GM12878 (cell line): ENCODE measurements at regions not wholly inside any gene's neighbourhood (a gene's known extent, or its start where the extent isn't known, plus 50 kb on each side); places are given as distances from the start of the nearest gene placed in this dataset.

Experiments
- ATAC-seq: fragments of 200-7000 bp; cut with Tn5 transposase; 3 replicates; pipeline ENCODE4 v1.9.1; 2020; ENCODE audit warnings: mild to moderate bottlenecking, moderate library complexity
- BruUV-seq: library from RNA; stranded (reverse); fragments of 400-500 nt; replicated peaks from 2 replicates; lab custom pipeline; 2021; lab: Mats Ljungman, UMichigan
- CTCF ChIA-PET: fragments of 300-600 bp; sonication (Branson Sonifier 250); formaldehyde crosslinking; extraction: SDS; loops from one replicate; lab custom pipeline; 2021; ENCODE audit warnings: inconsistent platforms; lab: Yijun Ruan, JAX
- POLR2A ChIA-PET: fragments of 350-600 bp; formaldehyde crosslinking; extraction: SDS; loops from one replicate; lab custom pipeline; 2021; ENCODE audit warnings: inconsistent platforms; lab: Charles Lee
- RAD21 ChIA-PET: fragments of 300-600 bp; sonication (Branson Sonifier 250); formaldehyde crosslinking; loops from one replicate; lab custom pipeline; 2023; ENCODE audit warnings: antibody characterized with exemption; ENCODE audit not compliant: unreplicated experiment; lab: Charles Lee
- SMC1A ChIA-PET: fragments of 300-600 bp; sonication (Branson Sonifier 250); formaldehyde crosslinking; loops from one replicate; lab custom pipeline; 2023; ENCODE audit not compliant: unreplicated experiment, uncharacterized antibody; lab: Charles Lee
- DNase-seq: peaks from one replicate; pipeline ENCODE4 v3.0.0-alpha.2; 2011; ENCODE audit warnings: low read depth, low spot score
- FAIRE-seq: peaks from 3 replicates; lab custom pipeline; 2011; peaks lifted over from hg19 to GRCh38; lab: Jason Lieb, UNC
- H2AFZ ChIP-seq: 2 replicates; pipeline ENCODE4 v1.6.0; 2011; ENCODE audit warnings: low read depth, low read length, control low read depth; ENCODE audit not compliant: control insufficient read depth
- H3K27ac ChIP-seq: 2 replicates; pipeline ENCODE4 v1.5.1; 2011; ENCODE audit warnings: control low read depth; ENCODE audit not compliant: control insufficient read depth, insufficient read depth
- H3K27me3 ChIP-seq, 2 experiments: replicated peaks in 1 of 2; 2 replicates each; pipeline versions ENCODE4 v1.6.0 to v1.6.1; 2011; ENCODE audit warnings: low read length in 1 of 2; ENCODE audit not compliant: control insufficient read depth in 2 of 2, insufficient read depth in 2 of 2
- H3K36me3 ChIP-seq, 2 experiments: 2 replicates each; pipeline ENCODE4 v1.5.1; 2011; ENCODE audit warnings: low read length in 1 of 2; ENCODE audit not compliant: control insufficient read depth in 2 of 2, insufficient read depth in 2 of 2
- H3K4me1 ChIP-seq: 2 replicates; pipeline ENCODE4 v1.6.1; 2011; ENCODE audit warnings: mild to moderate bottlenecking, low read length, moderate library complexity, mixed read lengths; ENCODE audit not compliant: control insufficient read depth, insufficient read depth
- H3K4me2 ChIP-seq: 2 replicates; pipeline ENCODE4 v1.6.0; 2011; ENCODE audit warnings: control low read depth; ENCODE audit not compliant: control insufficient read depth, insufficient read depth
- H3K4me3 ChIP-seq: fragments of 200-600 bp; sonication (generic); 2 replicates; pipeline ENCODE4 v1.5.1; 2016
- H3K79me2 ChIP-seq: 2 replicates; pipeline ENCODE4 v1.6.0; 2011; ENCODE audit warnings: low read length; ENCODE audit not compliant: control insufficient read depth, insufficient read depth
- H3K9ac ChIP-seq: 2 replicates; pipeline ENCODE4 v1.8.0; 2011; ENCODE audit warnings: low read length, control low read depth, mixed read lengths; ENCODE audit not compliant: control insufficient read depth, insufficient read depth
- H3K9me3 ChIP-seq: replicated peaks from 3 replicates; pipeline ENCODE4 v1.5.1; 2011; ENCODE audit warnings: mild to moderate bottlenecking, low read length; ENCODE audit not compliant: control insufficient read depth, insufficient read depth
- H4K20me1 ChIP-seq: 2 replicates; pipeline ENCODE4 v1.6.0; 2011; ENCODE audit not compliant: control insufficient read depth, insufficient read depth
- BCL3 ChIP-seq: IDR thresholded peaks from 2 replicates; pipeline ENCODE4 v1.6.1; 2011; ENCODE audit warnings: borderline replicate concordance, low read depth, mild to moderate bottlenecking, moderate library complexity, low read length; ENCODE audit not compliant: insufficient read depth, poor library complexity, severe bottlenecking
- BHLHE40 ChIP-seq, 2 experiments: fragments of 450-650 bp in 1 of 2; IDR thresholded peaks; 2 replicates each; pipeline ENCODE4 v1.6.1; 2011 to 2017; ENCODE audit warnings: low read depth in 2 of 2, borderline replicate concordance in 1 of 2, improper control_type of control experiment in 1 of 2, low read length in 1 of 2, mild to moderate bottlenecking in 1 of 2
- CHD2 ChIP-seq: IDR thresholded peaks from 2 replicates; pipeline ENCODE4 v1.6.1; 2011; ENCODE audit warnings: low read depth, low read length, improper control_type of control experiment, borderline replicate concordance
- IRF4 ChIP-seq: IDR thresholded peaks from 2 replicates; pipeline ENCODE4 v1.6.1; 2011; ENCODE audit warnings: low read depth, low read length
- MEF2A ChIP-seq: IDR thresholded peaks from 2 replicates; pipeline ENCODE4 v1.6.1; 2011; ENCODE audit warnings: low read depth, mild to moderate bottlenecking, low read length, moderate library complexity; ENCODE audit not compliant: insufficient read depth
- MEF2B ChIP-seq: fragments of 450-650 bp; IDR thresholded peaks from 2 replicates; pipeline ENCODE4 v1.6.1; 2018; ENCODE audit warnings: mild to moderate bottlenecking, moderate library complexity; ENCODE audit not compliant: partially characterized antibody, poor library complexity, severe bottlenecking
- POLR2AphosphoS2 ChIP-seq: IDR thresholded peaks from 2 replicates; pipeline ENCODE4 v1.6.1; 2011; ENCODE audit warnings: low read depth, mild to moderate bottlenecking, low read length, improper control_type of control experiment, moderate library complexity
- POLR2AphosphoS5 ChIP-seq: IDR thresholded peaks from 2 replicates; pipeline ENCODE4 v1.6.1; 2011; ENCODE audit warnings: mild to moderate bottlenecking, low read length, inconsistent platforms
- RUNX3 ChIP-seq: IDR thresholded peaks from 2 replicates; pipeline ENCODE4 v1.6.1; 2012; ENCODE audit warnings: low read length, inconsistent platforms
- ZBED1 ChIP-seq: IDR thresholded peaks from 2 replicates; pipeline ENCODE4 v1.6.1; 2016; ENCODE audit warnings: borderline replicate concordance
- ZBTB33 ChIP-seq: fragments of 450-650 bp; IDR thresholded peaks from 2 replicates; pipeline ENCODE4 v1.6.1; 2017; ENCODE audit warnings: mild to moderate bottlenecking
- WGBS: methylation state at CpG from one replicate; pipeline ENCODE4 v1.1.6; 2016; ENCODE audit warnings: low lambda C conversion rate; ENCODE audit not compliant: insufficient replicate concordance, insufficient coverage; ENCODE audit errors: missing lambda C conversion rate; 5-methylcytosine and 5-hydroxymethylcytosine counted together
- in situ Hi-C: fragments of 300-500 bp; cut with MboI; formaldehyde crosslinking; loops from 9 replicates; pipeline ENCODE4 v1.14.3; 2018; ENCODE audit warnings: mixed read lengths
- intact Hi-C: fragments of 100-400 bp; cut with micrococcal nuclease; formaldehyde crosslinking; loops from one replicate; pipeline ENCODE4 v1.14.2; 2022; ENCODE audit not compliant: unreplicated experiment
- TF ChIP-seq, protein P1 (sequence below): fragments of 450-650 bp; IDR thresholded peaks from 2 replicates; pipeline ENCODE4 v1.6.1; 2016; ENCODE audit warnings: mild to moderate bottlenecking, moderate library complexity, borderline replicate concordance

DNA sequence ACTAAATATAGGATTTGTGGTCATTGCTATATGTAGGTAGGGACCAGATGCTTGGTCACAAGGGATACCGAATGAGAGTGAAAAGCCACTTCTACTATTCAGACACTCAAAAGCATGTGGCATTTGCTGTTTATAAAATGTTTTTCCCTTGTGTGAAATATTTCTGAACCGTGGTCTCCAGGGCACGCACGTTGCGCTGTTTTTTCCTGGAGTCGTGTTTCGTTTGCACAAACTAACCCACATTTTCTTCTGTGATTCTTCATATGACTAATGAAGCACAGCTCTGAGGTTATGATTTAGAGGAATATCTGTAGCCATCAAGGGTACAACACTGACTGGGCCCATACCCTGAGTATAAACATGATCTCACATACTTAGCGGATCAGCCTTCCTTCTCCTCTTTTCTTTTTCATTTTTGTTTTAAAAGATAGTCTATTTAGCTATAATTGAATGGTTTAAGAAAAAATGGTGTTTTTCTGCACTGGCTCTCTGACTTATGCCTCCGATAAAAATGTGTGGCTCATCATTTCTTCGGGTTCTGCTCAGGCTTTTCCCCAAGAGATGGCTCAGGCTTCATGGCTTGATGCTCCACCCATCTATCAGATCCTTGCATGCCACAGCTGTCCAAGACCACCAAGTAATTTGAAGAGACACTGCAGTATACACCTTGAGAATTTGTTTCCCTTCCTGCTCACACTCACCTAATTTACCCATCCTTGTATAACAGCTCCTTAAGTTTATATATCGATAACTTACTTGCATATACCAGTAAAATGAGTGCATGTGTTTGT is 59.9 kb upstream of the HBS1L start:
- in situ Hi-C loops (no loop called here), intact Hi-C loops (loop anchor here (1.0 to 10.0 kb wide), 2 partner anchors 25 to 110 kb away; no protein-coding TSS in a partner anchor)
- Histone ChIP-seq H3K36me3 (no peaks in the 10 kb centered on the region), H3K4me3 (no peak overlapping the region; the same call in 1 of the 2 replicates), H3K27me3 (no peaks in the 10 kb centered on the region), H4K20me1 (no peaks in the 10 kb centered on the region), H3K9ac (no peak overlapping the region), H3K9me3 (no peaks in the 10 kb centered on the region; the same call in 1 of the 3 replicates), H3K79me2 (no peaks in the 10 kb centered on the region), H2AFZ (peak overlapping the region; percentile 25), H3K27ac (peak overlapping the region; percentile 56), H3K4me2 (peak overlapping the region; percentile 24), H3K4me1 (peaks cover 42% of the 10 kb centered on the region)
- ChIA-PET RAD21 (interaction anchor here (0.6 to 4.7 kb wide), 15 partner anchors 11 to 106 kb away, joined by 3 to 25 read pairs (median 4); no protein-coding TSS in a partner anchor), POLR2A (interaction anchor here (1.3 to 1.7 kb wide), 5 partner anchors 9 to 59 kb away, joined by 4 to 10 read pairs (median 6); partner anchors contain the start of gene HBS1L), CTCF (interaction anchor here (0.9 to 2.5 kb wide), 10 partner anchors 11 to 111 kb away, joined by 3 to 15 read pairs (median 6); no protein-coding TSS in a partner anchor), SMC1A (interaction anchor here (0.8 to 4.1 kb wide), 19 partner anchors 9 to 108 kb away, joined by 3 to 24 read pairs (median 5); partner anchors contain the start of gene HBS1L)
- 16% methylated on average over 11 of the region's 11 CpGs for WGBS
- peak; percentile 67 for DNase-seq
- no peak for FAIRE-seq
- BruUV-seq = no TSS peak
- ATAC-seq = peak; percentile 90
- TF ChIP-seq ZBTB33 (no peak), POLR2AphosphoS5 (no peak), BHLHE40 (IDR thresholded peaks at IDR 0.05; ENCODE audit: borderline replicate concordance in 1 of 2, low read depth in 2 of 2, low read length in 1 of 2) (peak; percentile 79 to 85), RUNX3 (peak; percentile 97), POLR2AphosphoS2 (no peak), BCL3 (peak; percentile 91), CHD2 (peak; percentile 81; the same call in 1 of the 2 replicates), IRF4 (peak; percentile 89), MEF2B (peak; percentile 94), ZBED1 (no peak; the same call in 1 of the 2 replicates), MEF2A (peak; percentile 88)
- TF ChIP-seq, protein P1, sequence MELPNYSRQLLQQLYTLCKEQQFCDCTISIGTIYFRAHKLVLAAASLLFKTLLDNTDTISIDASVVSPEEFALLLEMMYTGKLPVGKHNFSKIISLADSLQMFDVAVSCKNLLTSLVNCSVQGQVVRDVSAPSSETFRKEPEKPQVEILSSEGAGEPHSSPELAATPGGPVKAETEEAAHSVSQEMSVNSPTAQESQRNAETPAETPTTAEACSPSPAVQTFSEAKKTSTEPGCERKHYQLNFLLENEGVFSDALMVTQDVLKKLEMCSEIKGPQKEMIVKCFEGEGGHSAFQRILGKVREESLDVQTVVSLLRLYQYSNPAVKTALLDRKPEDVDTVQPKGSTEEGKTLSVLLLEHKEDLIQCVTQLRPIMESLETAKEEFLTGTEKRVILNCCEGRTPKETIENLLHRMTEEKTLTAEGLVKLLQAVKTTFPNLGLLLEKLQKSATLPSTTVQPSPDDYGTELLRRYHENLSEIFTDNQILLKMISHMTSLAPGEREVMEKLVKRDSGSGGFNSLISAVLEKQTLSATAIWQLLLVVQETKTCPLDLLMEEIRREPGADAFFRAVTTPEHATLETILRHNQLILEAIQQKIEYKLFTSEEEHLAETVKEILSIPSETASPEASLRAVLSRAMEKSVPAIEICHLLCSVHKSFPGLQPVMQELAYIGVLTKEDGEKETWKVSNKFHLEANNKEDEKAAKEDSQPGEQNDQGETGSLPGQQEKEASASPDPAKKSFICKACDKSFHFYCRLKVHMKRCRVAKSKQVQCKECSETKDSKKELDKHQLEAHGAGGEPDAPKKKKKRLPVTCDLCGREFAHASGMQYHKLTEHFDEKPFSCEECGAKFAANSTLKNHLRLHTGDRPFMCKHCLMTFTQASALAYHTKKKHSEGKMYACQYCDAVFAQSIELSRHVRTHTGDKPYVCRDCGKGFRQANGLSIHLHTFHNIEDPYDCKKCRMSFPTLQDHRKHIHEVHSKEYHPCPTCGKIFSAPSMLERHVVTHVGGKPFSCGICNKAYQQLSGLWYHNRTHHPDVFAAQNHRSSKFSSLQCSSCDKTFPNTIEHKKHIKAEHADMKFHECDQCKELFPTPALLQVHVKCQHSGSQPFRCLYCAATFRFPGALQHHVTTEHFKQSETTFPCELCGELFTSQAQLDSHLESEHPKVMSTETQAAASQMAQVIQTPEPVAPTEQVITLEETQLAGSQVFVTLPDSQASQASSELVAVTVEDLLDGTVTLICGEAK = no peak
